A549 (cell line): ENCODE measurements at regions not wholly inside any gene's neighbourhood (a gene's known extent, or its start where the extent isn't known, plus 50 kb on each side); places are given as distances from the start of the nearest gene placed in this dataset.

ENCODE experiments used
- ATAC-seq, 2 experiments: fragments of 200-7000 bp in 1 of 2; fragments of >200 bp in 1 of 2; cut with Nextera tagmentation in 1 of 2; cut with Tn5 transposase in 1 of 2; 3 replicates each; pipeline versions ENCODE4 v1.8.0 to v1.9.1; 2018 to 2020; ENCODE audit warnings: mild to moderate bottlenecking in 1 of 2, moderate library complexity in 1 of 2
- CTCF ChIA-PET: fragments of 300-600 bp; sonication (Branson Sonifier 250); formaldehyde crosslinking; extraction: SDS; loops from one replicate; lab custom pipeline; 2021; ENCODE audit warnings: antibody characterized with exemption, inconsistent platforms; lab: Yijun Ruan, JAX
- POLR2A ChIA-PET: fragments of 350-600 bp; formaldehyde crosslinking; extraction: SDS; loops from one replicate; lab custom pipeline; 2021; ENCODE audit warnings: antibody characterized with exemption, inconsistent platforms; lab: Yijun Ruan, JAX
- DNase-seq, 2 experiments: peaks; one replicate each; pipeline versions ENCODE4 v3.0.0 to v3.0.0-alpha.2; 2011 to 2016; ENCODE audit warnings: low read depth in 1 of 2, low spot score in 1 of 2
- FAIRE-seq: peaks from 2 replicates; lab custom pipeline; 2011; peaks lifted over from hg19 to GRCh38; lab: Jason Lieb, UNC
- H3K27ac ChIP-seq, 2 experiments: fragments of >200 bp; sonication (Bioruptor Twin); formaldehyde crosslinking; 3 replicates each; pipeline ENCODE4 v1.5.1; 2016 to 2017
- H3K4me1 ChIP-seq: fragments of >200 bp; sonication (Bioruptor Twin); formaldehyde crosslinking; 3 replicates; pipeline ENCODE4 v1.6.1; 2016
- H3K4me2 ChIP-seq: fragments of >200 bp; sonication (Bioruptor Twin); formaldehyde crosslinking; 3 replicates; pipeline ENCODE4 v1.6.1; 2016
- H3K4me3 ChIP-seq: fragments of >200 bp; sonication (Bioruptor Twin); formaldehyde crosslinking; 3 replicates; pipeline ENCODE4 v1.5.1; 2016
- H3K9me3 ChIP-seq: fragments of >200 bp; sonication (Bioruptor Twin); formaldehyde crosslinking; 3 replicates; pipeline ENCODE4 v1.6.1; 2016
- BHLHE40 ChIP-seq: IDR thresholded peaks from 2 replicates; pipeline ENCODE4 v1.6.1; 2012; ENCODE audit warnings: low read depth, low read length, inconsistent platforms
- CBX2 ChIP-seq: fragments of 200-600 bp; sonication (generic); IDR thresholded peaks from 2 replicates; pipeline ENCODE4 v1.6.1; 2016; ENCODE audit warnings: low read depth, mild to moderate bottlenecking, borderline replicate concordance
- EHMT2 ChIP-seq: fragments of 200-600 bp; sonication (generic); IDR thresholded peaks from 2 replicates; pipeline ENCODE4 v1.6.1; 2016; ENCODE audit warnings: antibody characterized with exemption, low read depth, mild to moderate bottlenecking, moderate library complexity
- FOSB ChIP-seq: fragments of 250-450 bp; sonication (Bioruptor Pico); IDR thresholded peaks from 2 replicates; pipeline ENCODE4 v1.5.0; 2020; ENCODE audit warnings: mild to moderate bottlenecking, moderate library complexity
- HOXA7 ChIP-seq: fragments of 250-450 bp; sonication (Bioruptor Pico); IDR thresholded peaks from 2 replicates; pipeline ENCODE4 v1.5.0; 2020; ENCODE audit warnings: mild to moderate bottlenecking, moderate library complexity
- HOXB13 ChIP-seq: fragments of 250-450 bp; sonication (Bioruptor Pico); IDR thresholded peaks from 2 replicates; pipeline ENCODE4 v1.5.0; 2020; ENCODE audit warnings: low read depth, mild to moderate bottlenecking, moderate library complexity
- HOXB5 ChIP-seq: fragments of 250-450 bp; sonication (Bioruptor Pico); IDR thresholded peaks from 2 replicates; pipeline ENCODE4 v1.5.0; 2020; ENCODE audit warnings: mild to moderate bottlenecking, moderate library complexity
- KDM1A ChIP-seq: fragments of 200-600 bp; sonication (generic); IDR thresholded peaks from 2 replicates; pipeline ENCODE4 v1.6.1; 2016; ENCODE audit warnings: low read depth, mild to moderate bottlenecking
- MYC ChIP-seq: IDR thresholded peaks from 2 replicates; pipeline ENCODE4 v1.6.1; 2012; ENCODE audit warnings: mild to moderate bottlenecking, inconsistent platforms, low read length, improper control_type of control experiment, borderline replicate concordance
- NPAS2 ChIP-seq: fragments of 250-450 bp; sonication (Bioruptor Pico); IDR thresholded peaks from 2 replicates; pipeline ENCODE4 v1.8.0; 2022; ENCODE audit warnings: mild to moderate bottlenecking, moderate library complexity, borderline replicate concordance
- PBX3 ChIP-seq: IDR thresholded peaks from 2 replicates; pipeline ENCODE4 v1.6.1; 2012
- PHF8 ChIP-seq: fragments of 200-600 bp; sonication (generic); IDR thresholded peaks from 2 replicates; pipeline ENCODE4 v1.6.1; 2016; ENCODE audit warnings: low read depth, mild to moderate bottlenecking, antibody characterized with exemption, moderate library complexity, borderline replicate concordance
- RAD21 ChIP-seq, 2 experiments: fragments of >200 bp in 1 of 2; sonication (Bioruptor Twin) in 1 of 2; formaldehyde crosslinking in 1 of 2; IDR thresholded peaks in 1 of 2; conservative IDR thresholded peaks in 1 of 2; 2 replicates in 1 of 2; 3 replicates in 1 of 2; pipeline ENCODE4 v1.6.1; 2012 to 2018; ENCODE audit warnings: inconsistent platforms in 1 of 2
- REST ChIP-seq: fragments of 200-600 bp; sonication (generic); IDR thresholded peaks from 2 replicates; pipeline ENCODE4 v1.6.1; 2016; ENCODE audit warnings: antibody characterized with exemption, mild to moderate bottlenecking, moderate library complexity
- ZFP36 ChIP-seq: fragments of 450-650 bp; IDR thresholded peaks from 2 replicates; pipeline ENCODE4 v1.6.1; 2014; ENCODE audit warnings: borderline replicate concordance; ENCODE audit not compliant: partially characterized antibody
- ZSCAN20 ChIP-seq: fragments of 250-450 bp; sonication (Bioruptor Pico); IDR thresholded peaks from 2 replicates; pipeline ENCODE4 v1.8.0; 2022; ENCODE audit warnings: mild to moderate bottlenecking, moderate library complexity
- WGBS: methylation state at CpG from one replicate; pipeline ENCODE4 v1.1.6; 2017; ENCODE audit errors: missing lambda C conversion rate; 5-methylcytosine and 5-hydroxymethylcytosine counted together
- TF ChIP-seq, protein P1 (sequence below): fragments of >200 bp; sonication (Bioruptor Twin); formaldehyde crosslinking; IDR thresholded peaks from 3 replicates; pipeline ENCODE4 v1.6.1; 2016
- TF ChIP-seq, protein P2 (sequence below): fragments of 450-650 bp; IDR thresholded peaks from 2 replicates; pipeline ENCODE4 v1.6.1; 2014; ENCODE audit warnings: antibody characterized with exemption
- TF ChIP-seq, protein P3 (sequence below): fragments of 250-450 bp; sonication (Bioruptor Pico); IDR thresholded peaks from 2 replicates; pipeline ENCODE4 v1.5.0; 2020; ENCODE audit warnings: low read depth, mild to moderate bottlenecking, moderate library complexity

DNA sequence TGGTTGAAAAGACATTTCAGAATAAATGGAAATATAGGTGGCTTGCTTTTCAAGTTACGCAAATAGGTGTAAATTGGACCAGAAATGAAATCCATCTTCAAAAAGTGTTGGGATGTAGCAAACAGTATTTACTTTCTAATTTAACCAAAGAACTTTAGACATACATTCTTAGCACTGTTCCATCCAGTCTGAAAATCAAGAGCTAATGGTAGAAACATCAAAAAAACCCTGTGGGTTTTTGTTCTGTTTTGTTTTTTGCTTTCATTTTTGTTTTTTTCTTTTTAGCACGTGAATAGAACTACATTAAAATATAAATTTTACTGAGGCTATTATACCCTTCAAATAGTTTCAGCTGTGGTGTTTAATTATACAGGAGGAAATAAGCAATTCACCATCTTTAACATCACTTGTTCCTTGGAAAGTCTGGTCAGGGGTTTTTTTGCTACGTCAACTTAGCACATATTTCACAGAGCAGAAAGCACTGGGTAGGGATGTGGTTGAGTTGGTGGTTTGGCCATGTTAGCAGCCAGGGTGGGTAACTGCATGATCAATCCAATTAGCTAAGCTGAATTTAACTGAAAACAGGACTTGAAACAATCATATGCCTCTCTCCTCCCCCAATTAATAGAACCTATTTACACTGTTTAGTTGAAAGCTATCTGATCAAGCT lies 275.4 kb upstream of the PFKP start:
- no peak overlapping the region for H3K27ac ChIP-seq
- 35% methylated on average over 3 of the region's 3 CpGs for WGBS
- TF ChIP-seq FOSB (CRISPR knock-in tag) (no peak), HOXB5 (CRISPR knock-in tag) (no peak), KDM1A (no peak), PHF8 (no peak), EHMT2 (no peak), NPAS2 (CRISPR knock-in tag) (no peak), ZSCAN20 (CRISPR knock-in tag) (no peak), REST (no peak), ZFP36 (no peak), CBX2 (no peak), HOXB13 (CRISPR knock-in tag) (no peak), MYC (no peak), BHLHE40 (no peak), RAD21 (conservative IDR thresholded peaks at IDR 0.05 in 1 of 2, IDR thresholded peaks at IDR 0.05 in 1 of 2) (no peak), HOXA7 (CRISPR knock-in tag) (no peak), PBX3 (no peak)
- TF ChIP-seq, protein P1, sequence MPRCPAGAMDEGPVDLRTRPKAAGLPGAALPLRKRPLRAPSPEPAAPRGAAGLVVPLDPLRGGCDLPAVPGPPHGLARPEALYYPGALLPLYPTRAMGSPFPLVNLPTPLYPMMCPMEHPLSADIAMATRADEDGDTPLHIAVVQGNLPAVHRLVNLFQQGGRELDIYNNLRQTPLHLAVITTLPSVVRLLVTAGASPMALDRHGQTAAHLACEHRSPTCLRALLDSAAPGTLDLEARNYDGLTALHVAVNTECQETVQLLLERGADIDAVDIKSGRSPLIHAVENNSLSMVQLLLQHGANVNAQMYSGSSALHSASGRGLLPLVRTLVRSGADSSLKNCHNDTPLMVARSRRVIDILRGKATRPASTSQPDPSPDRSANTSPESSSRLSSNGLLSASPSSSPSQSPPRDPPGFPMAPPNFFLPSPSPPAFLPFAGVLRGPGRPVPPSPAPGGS = no peak
- TF ChIP-seq, protein P2, sequence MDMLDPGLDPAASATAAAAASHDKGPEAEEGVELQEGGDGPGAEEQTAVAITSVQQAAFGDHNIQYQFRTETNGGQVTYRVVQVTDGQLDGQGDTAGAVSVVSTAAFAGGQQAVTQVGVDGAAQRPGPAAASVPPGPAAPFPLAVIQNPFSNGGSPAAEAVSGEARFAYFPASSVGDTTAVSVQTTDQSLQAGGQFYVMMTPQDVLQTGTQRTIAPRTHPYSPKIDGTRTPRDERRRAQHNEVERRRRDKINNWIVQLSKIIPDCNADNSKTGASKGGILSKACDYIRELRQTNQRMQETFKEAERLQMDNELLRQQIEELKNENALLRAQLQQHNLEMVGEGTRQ = no peak
- TF ChIP-seq, protein P3, sequence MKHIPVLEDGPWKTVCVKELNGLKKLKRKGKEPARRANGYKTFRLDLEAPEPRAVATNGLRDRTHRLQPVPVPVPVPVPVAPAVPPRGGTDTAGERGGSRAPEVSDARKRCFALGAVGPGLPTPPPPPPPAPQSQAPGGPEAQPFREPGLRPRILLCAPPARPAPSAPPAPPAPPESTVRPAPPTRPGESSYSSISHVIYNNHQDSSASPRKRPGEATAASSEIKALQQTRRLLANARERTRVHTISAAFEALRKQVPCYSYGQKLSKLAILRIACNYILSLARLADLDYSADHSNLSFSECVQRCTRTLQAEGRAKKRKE (CRISPR knock-in tag) = no peak
- TF ChIP-seq, all 56 proteins: peak for 0
- ChIA-PET POLR2A (no interaction called here), CTCF (interaction anchor here (1.0 kb wide), 1 partner anchor 10 kb away, joined by 4 read pairs; no protein-coding TSS in a partner anchor)
- Histone ChIP-seq H3K4me1 (no peaks in the 10 kb centered on the region), H3K9me3 (peaks cover 4% of the 10 kb centered on the region; the same call in 1 of the 3 replicates), H3K4me2 (no peak overlapping the region), H3K4me3 (no peak overlapping the region)
- FAIRE-seq (no peak), ATAC-seq (no peak), DNase-seq (no peak)
